Karpas-422 (cell line): ENCODE measurements at regions not wholly inside any gene's neighbourhood (a gene's known extent, or its start where the extent isn't known, plus 50 kb on each side); places are given as distances from the start of the nearest gene placed in this dataset.

Experiments
- DNase-seq: peaks from one replicate; pipeline ENCODE4 v3.0.0-alpha.2; 2015
- H2AFZ ChIP-seq: fragments of 200-600 bp; sonication (generic); 2 replicates; pipeline ENCODE4 v1.6.1; 2014; ENCODE audit warnings: antibody characterized with exemption, low read length, mixed read lengths
- H3K27ac ChIP-seq: fragments of 200-600 bp; sonication (generic); 2 replicates; pipeline ENCODE4 v1.5.1; 2014; ENCODE audit warnings: mild to moderate bottlenecking, low read length, moderate library complexity
- H3K27me3 ChIP-seq: fragments of 200-600 bp; sonication (generic); 2 replicates; pipeline ENCODE4 v1.6.1; 2014; ENCODE audit warnings: low read length, mixed read lengths
- H3K36me3 ChIP-seq: fragments of 200-600 bp; sonication (generic); 2 replicates; pipeline ENCODE4 v1.6.1; 2014; ENCODE audit warnings: low read length, mixed read lengths; ENCODE audit not compliant: insufficient read depth
- H3K4me1 ChIP-seq: fragments of 200-600 bp; sonication (generic); 2 replicates; pipeline ENCODE4 v1.6.1; 2014; ENCODE audit warnings: mild to moderate bottlenecking, low read length, mixed read lengths
- H3K4me2 ChIP-seq: fragments of 200-600 bp; sonication (generic); 2 replicates; pipeline ENCODE4 v1.6.1; 2014; ENCODE audit warnings: low read length, low read depth, mild to moderate bottlenecking; ENCODE audit not compliant: poor library complexity, severe bottlenecking
- H3K4me3 ChIP-seq: fragments of 200-600 bp; sonication (generic); 2 replicates; pipeline ENCODE4 v1.5.1; 2014; ENCODE audit warnings: mild to moderate bottlenecking, antibody characterized with exemption, low read length, mixed read lengths
- H3K79me2 ChIP-seq: fragments of 200-600 bp; sonication (generic); 2 replicates; pipeline ENCODE4 v1.6.1; 2014; ENCODE audit warnings: mild to moderate bottlenecking, low read length, mixed read lengths
- H3K9ac ChIP-seq: fragments of 200-600 bp; sonication (generic); 2 replicates; pipeline ENCODE4 v1.6.0; 2014; ENCODE audit warnings: low read length
- H3K9me2 ChIP-seq: fragments of 200-600 bp; sonication (generic), shearing (Covaris generic); replicated peaks from 2 replicates; pipeline ENCODE4 v1.6.0; 2014; ENCODE audit warnings: mild to moderate bottlenecking, low read length, moderate library complexity; ENCODE audit not compliant: insufficient read depth
- H3K9me3 ChIP-seq: fragments of 300-700, 200-600 bp; sonication (generic); 2 replicates; pipeline ENCODE4 v1.6.1; 2014; ENCODE audit warnings: low read length, mixed read lengths
- H4K20me1 ChIP-seq: fragments of 200-600 bp; sonication (generic); 2 replicates; pipeline ENCODE4 v1.6.1; 2014; ENCODE audit warnings: mild to moderate bottlenecking, antibody characterized with exemption, low read length, low read depth; ENCODE audit not compliant: insufficient read depth

- H3K4me2 ChIP-seq, result no peak overlapping the region
- DNase-seq, result no peak
- H3K79me2 ChIP-seq, result no peaks in the 10 kb centered on the region
- H3K27ac ChIP-seq, result no peak overlapping the region
- no peaks in the 10 kb centered on the region for H4K20me1 ChIP-seq
- H3K4me3 ChIP-seq, result no peak overlapping the region
- no peak overlapping the region for H2AFZ ChIP-seq
- no peaks in the 10 kb centered on the region for H3K9me3 ChIP-seq
- no peaks in the 10 kb centered on the region for H3K9me2 ChIP-seq
- no peaks in the 10 kb centered on the region for H3K36me3 ChIP-seq
- H3K27me3 ChIP-seq, result no peaks in the 10 kb centered on the region
- 0 out of 2 replicates have a peak, but pooled peaks cover 3% of the 10 kb centered on the region for H3K4me1 ChIP-seq
- H3K9ac ChIP-seq, result no peak overlapping the region
Measured at GRCh38 chr5:33231214-33231710, 209.5 kb upstream of the TARS1 start.

DNA sequence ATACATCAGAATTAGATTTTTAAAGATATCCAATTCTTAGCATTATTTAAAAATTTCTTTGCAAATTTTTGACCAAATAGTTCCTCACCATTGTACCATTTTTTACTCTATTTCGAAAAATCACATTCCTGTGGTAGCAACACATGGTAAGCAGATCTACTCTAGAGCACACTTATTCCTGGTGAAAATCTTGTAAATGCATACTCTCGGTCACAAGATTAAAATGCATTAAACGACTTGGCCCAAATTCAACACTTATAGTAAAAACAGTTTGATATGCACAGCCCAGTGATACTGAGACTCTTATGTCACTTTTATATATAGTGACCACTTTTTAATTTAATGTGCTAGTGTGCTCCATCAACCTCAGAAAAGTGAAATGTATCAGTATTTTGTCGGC is 208.8 kb upstream of the TARS1 start:
- Histone ChIP-seq H4K20me1 (no peaks in the 10 kb centered on the region), H3K79me2 (no peaks in the 10 kb centered on the region), H3K9me2 (no peaks in the 10 kb centered on the region), H3K36me3 (no peaks in the 10 kb centered on the region), H3K9me3 (no peaks in the 10 kb centered on the region), H3K4me3 (no peak overlapping the region), H2AFZ (no peak overlapping the region), H3K9ac (no peak overlapping the region), H3K27ac (no peak overlapping the region), H3K4me1 (0 out of 2 replicates have a peak, but pooled peaks cover 3% of the 10 kb centered on the region), H3K27me3 (no peaks in the 10 kb centered on the region), H3K4me2 (no peak overlapping the region)
- DNase-seq, result no peak

- Histone ChIP-seq H2AFZ (no peak overlapping the region), H3K4me3 (no peak overlapping the region), H3K9me2 (no peaks in the 10 kb centered on the region)
Measured at GRCh38 chr5:33232731-33233505, 207.8 kb upstream of the TARS1 start.

DNA sequence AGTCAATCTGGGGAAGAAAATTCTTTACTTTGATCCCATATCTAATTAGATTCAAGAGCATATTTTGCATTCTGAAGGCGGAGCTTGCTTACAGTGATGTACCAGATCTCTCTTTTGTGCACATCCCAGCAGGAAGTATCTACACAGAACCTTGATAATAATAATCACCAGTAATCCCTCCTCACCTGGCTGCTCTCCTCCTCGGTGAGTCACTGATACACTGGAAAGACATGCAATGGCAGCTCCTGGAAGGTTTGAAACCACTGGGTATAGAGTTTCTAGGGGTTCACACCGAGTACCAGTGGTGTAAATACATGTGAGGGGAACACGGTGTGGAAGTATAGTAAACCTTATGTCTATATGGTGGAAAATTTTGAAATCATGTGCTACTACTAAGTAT is 205.5 kb upstream of the TARS1 start:
- Histone ChIP-seq H3K4me1 (0 out of 2 replicates have a peak, but pooled peaks cover 3% of the 10 kb centered on the region), H3K27me3 (no peaks in the 10 kb centered on the region), H3K9ac (no peak overlapping the region), H3K36me3 (no peaks in the 10 kb centered on the region), H4K20me1 (no peaks in the 10 kb centered on the region), H2AFZ (no peak overlapping the region), H3K79me2 (no peaks in the 10 kb centered on the region), H3K9me3 (no peaks in the 10 kb centered on the region), H3K9me2 (no peaks in the 10 kb centered on the region), H3K27ac (no peak overlapping the region), H3K4me2 (no peak overlapping the region), H3K4me3 (no peak overlapping the region)
- DNase-seq, result no peak

More at GRCh38 chr5:33232731-33233505, 207.8 kb upstream of the TARS1 start:
- no peak for DNase-seq
- H3K9me3 ChIP-seq, result no peaks in the 10 kb centered on the region
- H3K36me3 ChIP-seq, result no peaks in the 10 kb centered on the region
- 0 out of 2 replicates have a peak, but pooled peaks cover 3% of the 10 kb centered on the region for H3K4me1 ChIP-seq
- H3K9ac ChIP-seq, result no peak overlapping the region
- H3K79me2 ChIP-seq, result no peaks in the 10 kb centered on the region
- H3K27ac ChIP-seq, result no peak overlapping the region
- H4K20me1 ChIP-seq, result no peaks in the 10 kb centered on the region
- no peaks in the 10 kb centered on the region for H3K27me3 ChIP-seq
- no peak overlapping the region for H3K4me2 ChIP-seq

DNA sequence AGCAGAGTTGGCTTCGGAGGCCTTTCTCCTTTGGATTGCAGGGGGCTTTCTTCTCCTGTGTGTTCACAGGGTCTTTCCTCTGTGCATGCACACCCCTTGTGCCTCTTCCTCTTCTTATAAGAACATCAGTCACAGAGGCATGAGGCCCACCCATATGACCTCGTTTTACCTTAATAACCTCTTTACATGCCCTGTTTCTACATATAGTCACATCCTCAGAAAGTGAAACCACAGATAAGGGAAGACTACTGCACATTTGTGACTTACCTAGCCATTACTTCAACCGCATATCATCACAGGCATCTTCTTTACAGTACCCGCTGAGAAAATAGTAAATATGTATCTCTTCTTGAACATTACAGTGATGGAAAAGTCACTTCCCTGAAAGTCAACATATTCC is 204.9 kb upstream of the TARS1 start:
- DNase-seq, result no peak
- H3K4me1 ChIP-seq, result 0 out of 2 replicates have a peak, but pooled peaks cover 3% of the 10 kb centered on the region
- H3K27me3 ChIP-seq, result no peaks in the 10 kb centered on the region
- H4K20me1 ChIP-seq, result no peaks in the 10 kb centered on the region
- no peak overlapping the region for H3K9ac ChIP-seq
- H2AFZ ChIP-seq, result no peak overlapping the region
- no peaks in the 10 kb centered on the region for H3K79me2 ChIP-seq
- no peak overlapping the region for H3K27ac ChIP-seq
- no peaks in the 10 kb centered on the region for H3K9me3 ChIP-seq
- H3K4me3 ChIP-seq, result no peak overlapping the region
- H3K36me3 ChIP-seq, result no peaks in the 10 kb centered on the region
- H3K9me2 ChIP-seq, result no peaks in the 10 kb centered on the region
- H3K4me2 ChIP-seq, result no peak overlapping the region

DNA sequence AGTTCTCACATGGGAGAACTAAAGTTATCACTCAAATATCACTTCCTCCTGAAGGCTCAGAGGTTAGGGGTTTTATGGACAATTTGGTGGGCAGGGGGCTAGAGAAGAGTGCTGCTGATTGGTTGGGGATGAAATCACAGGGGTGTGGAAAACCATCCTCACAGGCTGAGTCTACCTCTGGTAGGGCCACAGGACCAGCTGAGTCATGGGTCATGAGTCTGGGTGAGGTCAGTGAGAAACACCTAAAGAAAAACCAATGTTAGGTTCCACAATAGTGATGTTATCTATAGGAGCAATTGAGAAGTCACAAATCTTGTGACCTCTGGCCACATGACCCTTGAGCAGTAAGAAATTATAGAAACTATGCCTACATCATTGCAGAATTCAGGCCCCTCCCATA is 203.3 kb upstream of the TARS1 start:
- H3K79me2 ChIP-seq, result no peaks in the 10 kb centered on the region
- no peaks in the 10 kb centered on the region for H3K9me2 ChIP-seq
- H2AFZ ChIP-seq, result no peak overlapping the region
- H3K9ac ChIP-seq, result no peak overlapping the region
- 0 out of 2 replicates have a peak, but pooled peaks cover 3% of the 10 kb centered on the region for H3K4me1 ChIP-seq
- no peak overlapping the region for H3K4me2 ChIP-seq
- no peak overlapping the region for H3K27ac ChIP-seq
- no peaks in the 10 kb centered on the region for H3K36me3 ChIP-seq
- DNase-seq, result no peak
- H3K4me3 ChIP-seq, result no peak overlapping the region
- H3K9me3 ChIP-seq, result no peaks in the 10 kb centered on the region
- no peaks in the 10 kb centered on the region for H4K20me1 ChIP-seq
- H3K27me3 ChIP-seq, result no peaks in the 10 kb centered on the region

- H3K79me2 ChIP-seq, result no peaks in the 10 kb centered on the region
- no peak overlapping the region for H3K4me2 ChIP-seq
- H3K36me3 ChIP-seq, result no peaks in the 10 kb centered on the region
- no peak for DNase-seq
- H3K9ac ChIP-seq, result no peak overlapping the region
- H3K9me3 ChIP-seq, result no peaks in the 10 kb centered on the region
- H4K20me1 ChIP-seq, result no peaks in the 10 kb centered on the region
- H3K27ac ChIP-seq, result no peak overlapping the region
- 0 out of 2 replicates have a peak, but pooled peaks cover 3% of the 10 kb centered on the region for H3K4me1 ChIP-seq
- no peaks in the 10 kb centered on the region for H3K9me2 ChIP-seq
- H3K27me3 ChIP-seq, result no peaks in the 10 kb centered on the region
- no peak overlapping the region for H2AFZ ChIP-seq
- H3K4me3 ChIP-seq, result no peak overlapping the region
Measured at GRCh38 chr5:33238826-33239695, 201.7 kb upstream of the TARS1 start.

DNA sequence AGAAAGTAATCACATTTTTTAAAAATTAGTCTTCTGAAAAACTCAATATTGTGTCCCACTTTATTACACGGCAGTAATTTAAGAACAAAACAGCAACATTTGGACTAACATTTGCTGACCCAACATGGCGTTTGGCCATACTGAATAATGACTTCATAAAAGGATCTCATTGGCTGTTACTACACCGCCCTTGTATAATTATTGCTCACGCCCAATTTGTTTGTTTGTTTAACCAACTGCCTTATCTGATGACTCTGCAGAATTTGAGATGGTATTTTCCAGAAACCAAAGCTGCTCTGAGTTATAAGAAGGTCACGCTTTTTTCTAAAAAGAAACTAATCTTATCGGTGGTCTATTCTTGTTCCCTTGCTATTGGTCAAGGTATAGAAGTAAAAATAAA is 200.2 kb upstream of the TARS1 start:
- Histone ChIP-seq H3K4me3 (no peak overlapping the region), H2AFZ (no peak overlapping the region), H3K4me2 (no peak overlapping the region), H3K9me3 (no peaks in the 10 kb centered on the region), H3K79me2 (no peaks in the 10 kb centered on the region), H3K27ac (no peak overlapping the region), H3K4me1 (0 out of 2 replicates have a peak, but pooled peaks cover 3% of the 10 kb centered on the region), H3K27me3 (no peaks in the 10 kb centered on the region), H3K36me3 (no peaks in the 10 kb centered on the region), H4K20me1 (no peaks in the 10 kb centered on the region), H3K9ac (no peak overlapping the region), H3K9me2 (no peaks in the 10 kb centered on the region)
- no peak for DNase-seq
